Fibroblast of lung (primary cell): ENCODE measurements at regions not wholly inside any gene's neighbourhood (a gene's known extent, or its start where the extent isn't known, plus 50 kb on each side); places are given as distances from the start of the nearest gene placed in this dataset.
A peak's percentile ranks its signal among the peaks of the same experiment; 100 is the strongest.

Experiments
- DNase-seq, 2 donors: peaks; one replicate each; pipeline versions ENCODE4 v3.0.0 to v3.0.0-alpha.2; 2010; ENCODE audit warnings: low read depth in 2 of 2
- H2AFZ ChIP-seq: 2 replicates; pipeline ENCODE4 v1.5.1; 2012; ENCODE audit warnings: low read length, control low read depth, inconsistent platforms
- H3K27ac ChIP-seq: 2 replicates; pipeline ENCODE4 v1.5.1; 2011; ENCODE audit warnings: low read length, control low read depth; ENCODE audit not compliant: insufficient read depth
- H3K27me3 ChIP-seq: 2 replicates; pipeline ENCODE4 v1.5.1; 2011; ENCODE audit warnings: mild to moderate bottlenecking, low read length; ENCODE audit not compliant: control insufficient read depth, insufficient read depth
- H3K36me3 ChIP-seq: 2 replicates; pipeline ENCODE4 v1.5.1; 2011; ENCODE audit warnings: low read length; ENCODE audit not compliant: control insufficient read depth, insufficient read depth
- H3K4me1 ChIP-seq: 2 replicates; pipeline ENCODE4 v1.5.1; 2011; ENCODE audit warnings: low read length; ENCODE audit not compliant: control insufficient read depth, insufficient read depth; ENCODE audit errors: extremely low read depth
- H3K4me2 ChIP-seq: 2 replicates; pipeline ENCODE4 v1.5.1; 2011; ENCODE audit warnings: low read length, control low read depth; ENCODE audit not compliant: insufficient read depth; ENCODE audit errors: extremely low read depth
- H3K4me3 ChIP-seq, 4 experiments: fragments of 200-600 bp in 1 of 4; sonication (generic) in 1 of 4; replicated peaks in 1 of 4; 2 replicates each; pipeline ENCODE4 v1.5.1; 2011 to 2016; ENCODE audit warnings: low read length in 4 of 4, low read depth in 3 of 4, mild to moderate bottlenecking in 3 of 4, control low read depth in 2 of 4, inconsistent platforms in 1 of 4, mixed read lengths in 1 of 4; ENCODE audit not compliant: insufficient read depth in 1 of 4; ENCODE audit errors: control extremely low read depth in 1 of 4
- H3K79me2 ChIP-seq: 2 replicates; pipeline ENCODE4 v1.5.1; 2012; ENCODE audit warnings: mild to moderate bottlenecking, low read length, inconsistent platforms; ENCODE audit not compliant: control insufficient read depth, insufficient read depth
- H3K9ac ChIP-seq: 2 replicates; pipeline ENCODE4 v1.5.1; 2011; ENCODE audit warnings: mild to moderate bottlenecking, low read length, control low read depth; ENCODE audit not compliant: insufficient read depth
- H3K9me3 ChIP-seq: 2 replicates; pipeline ENCODE4 v1.5.1; 2012; ENCODE audit warnings: low read depth, low read length; ENCODE audit not compliant: control insufficient read depth, insufficient read depth
- H4K20me1 ChIP-seq: 2 replicates; pipeline ENCODE4 v1.5.1; 2011; ENCODE audit warnings: low read length; ENCODE audit not compliant: control insufficient read depth, insufficient read depth; ENCODE audit errors: extremely low read depth
- CTCF ChIP-seq, 2 donors: IDR thresholded peaks in 1 of 2; conservative IDR thresholded peaks in 1 of 2; 1 replicate in 1 of 2; 2 replicates in 1 of 2; pipeline ENCODE4 v1.5.1; 2011 to 2012; ENCODE audit warnings: low read length in 2 of 2, control low read depth in 1 of 2, inconsistent platforms in 1 of 2, low read depth in 1 of 2, mild to moderate bottlenecking in 1 of 2
- EZH2 ChIP-seq: IDR thresholded peaks from 2 replicates; pipeline ENCODE4 v1.5.1; 2012; ENCODE audit warnings: low read length, control low read depth, mild to moderate bottlenecking; ENCODE audit errors: missing control alignments

- Histone ChIP-seq H3K4me3 (no peak overlapping the region), H3K4me2 (no peak overlapping the region), H3K27me3 (no peaks in the 10 kb centered on the region), H3K9ac (no peak overlapping the region), H3K79me2 (no peaks in the 10 kb centered on the region), H3K27ac (no peak overlapping the region), H4K20me1 (no peaks in the 10 kb centered on the region), H3K36me3 (no peaks in the 10 kb centered on the region), H3K9me3 (no peaks in the 10 kb centered on the region), H2AFZ (no peak overlapping the region), H3K4me1 (peaks cover 4% of the 10 kb centered on the region)
- TF ChIP-seq EZH2, result no peak
- no peak for TF ChIP-seq CTCF (conservative IDR thresholded peaks at IDR 0.05 in 1 of 2, IDR thresholded peaks at IDR 0.05 in 1 of 2; ENCODE audit: low read depth in 1 of 2, low read length in 2 of 2)
- peak in 1 of 2 donors; percentile 5 for DNase-seq
Measured at GRCh38 chr5:57939771-57940170, 457.2 kb upstream of the ACTBL2 start.

- Histone ChIP-seq H4K20me1 (no peaks in the 10 kb centered on the region), H3K79me2 (no peaks in the 10 kb centered on the region), H3K27ac (no peak overlapping the region), H3K9ac (no peak overlapping the region), H3K4me2 (no peak overlapping the region), H2AFZ (no peak overlapping the region), H3K4me3 (no peak overlapping the region), H3K36me3 (no peaks in the 10 kb centered on the region), H3K4me1 (peaks cover 4% of the 10 kb centered on the region), H3K27me3 (no peaks in the 10 kb centered on the region), H3K9me3 (no peaks in the 10 kb centered on the region)
- DNase-seq, result no peak
- TF ChIP-seq CTCF (conservative IDR thresholded peaks at IDR 0.05 in 1 of 2, IDR thresholded peaks at IDR 0.05 in 1 of 2; ENCODE audit: low read depth in 1 of 2, low read length in 2 of 2) (no peak), EZH2 (no peak)
Measured at GRCh38 chr5:57939335-57939734, 456.7 kb upstream of the ACTBL2 start.

- Histone ChIP-seq H3K36me3 (no peaks in the 10 kb centered on the region), H3K4me2 (no peak overlapping the region), H3K27me3 (no peaks in the 10 kb centered on the region), H3K27ac (no peak overlapping the region), H2AFZ (no peak overlapping the region), H4K20me1 (no peaks in the 10 kb centered on the region), H3K9me3 (no peaks in the 10 kb centered on the region), H3K4me3 (no peak overlapping the region), H3K9ac (no peak overlapping the region), H3K79me2 (no peaks in the 10 kb centered on the region), H3K4me1 (peaks cover 4% of the 10 kb centered on the region)
- no peak for TF ChIP-seq CTCF (conservative IDR thresholded peaks at IDR 0.05 in 1 of 2, IDR thresholded peaks at IDR 0.05 in 1 of 2; ENCODE audit: low read depth in 1 of 2, low read length in 2 of 2)
- TF ChIP-seq EZH2, result no peak
- DNase-seq, result no peak
Measured at GRCh38 chr5:57938174-57938557, 455.6 kb upstream of the ACTBL2 start.
